H9 (cell line): ENCODE measurements at regions not wholly inside any gene's neighbourhood (a gene's known extent, or its start where the extent isn't known, plus 50 kb on each side); places are given as distances from the start of the nearest gene placed in this dataset.

Experiments
- DNase-seq: peaks from one replicate; pipeline ENCODE4 v3.0.0-alpha.2; 2017
- H2AFZ ChIP-seq: one replicate; pipeline ENCODE4 v1.6.1; 2013; ENCODE audit warnings: mild to moderate bottlenecking, low read length, control low read depth, moderate library complexity
- H2AK5ac ChIP-seq: 2 replicates; pipeline ENCODE4 v1.6.1; 2013; ENCODE audit warnings: low read length, control low read depth, mixed read lengths; ENCODE audit not compliant: insufficient read length
- H2BK120ac ChIP-seq: one replicate; pipeline ENCODE4 v1.6.1; 2013; ENCODE audit warnings: low read depth, mild to moderate bottlenecking, low read length, control low read depth, inconsistent platforms; ENCODE audit not compliant: poor library complexity, severe bottlenecking
- H2BK12ac ChIP-seq: 2 replicates; pipeline ENCODE4 v1.6.1; 2013; ENCODE audit warnings: low read length, control low read depth, mixed read lengths, low read depth; ENCODE audit not compliant: insufficient read length
- H2BK15ac ChIP-seq: 2 replicates; pipeline ENCODE4 v1.6.1; 2013; ENCODE audit warnings: low read depth, low read length, control low read depth
- H2BK20ac ChIP-seq: one replicate; pipeline ENCODE4 v1.6.1; 2013; ENCODE audit warnings: low read depth, mild to moderate bottlenecking, low read length, control low read depth, inconsistent platforms; ENCODE audit not compliant: poor library complexity, severe bottlenecking
- H2BK5ac ChIP-seq: 2 replicates; pipeline ENCODE4 v1.6.1; 2013; ENCODE audit warnings: low read length, control low read depth, mixed read lengths; ENCODE audit not compliant: insufficient read length
- H3K14ac ChIP-seq: 2 replicates; pipeline ENCODE4 v1.6.1; 2013; ENCODE audit warnings: low read length, control low read depth; ENCODE audit not compliant: insufficient read depth
- H3K18ac ChIP-seq: 2 replicates; pipeline ENCODE4 v1.6.1; 2013; ENCODE audit warnings: low read depth, mild to moderate bottlenecking, mixed read lengths, low read length, control low read depth; ENCODE audit not compliant: insufficient read length
- H3K23ac ChIP-seq: 2 replicates; pipeline ENCODE4 v1.6.1; 2013; ENCODE audit warnings: low read length, control low read depth, mixed read lengths, low read depth; ENCODE audit not compliant: insufficient read length
- H3K23me2 ChIP-seq: 2 replicates; pipeline ENCODE4 v1.6.1; 2013; ENCODE audit warnings: low read depth, mild to moderate bottlenecking, mixed read lengths, low read length, control low read depth; ENCODE audit not compliant: insufficient read length, poor library complexity, severe bottlenecking
- H3K27ac ChIP-seq: 2 replicates; pipeline ENCODE4 v1.5.1; 2013; ENCODE audit warnings: low read length, control low read depth, mixed read lengths, low read depth; ENCODE audit not compliant: insufficient read length
- H3K27me3 ChIP-seq: 2 replicates; pipeline ENCODE4 v1.6.1; 2013; ENCODE audit warnings: low read length, control low read depth, inconsistent platforms; ENCODE audit not compliant: insufficient read depth
- H3K4ac ChIP-seq: 2 replicates; pipeline ENCODE4 v1.6.1; 2013; ENCODE audit warnings: low read depth, mild to moderate bottlenecking, control low read depth, inconsistent platforms, low read length, moderate library complexity
- H3K4me1 ChIP-seq: 2 replicates; pipeline ENCODE4 v1.6.1; 2013; ENCODE audit warnings: low read length, control low read depth, inconsistent platforms; ENCODE audit not compliant: insufficient read depth
- H3K4me2 ChIP-seq: 2 replicates; pipeline ENCODE4 v1.6.1; 2013; ENCODE audit warnings: low read length, control low read depth, mixed read lengths; ENCODE audit not compliant: insufficient read length, insufficient read depth
- H3K56ac ChIP-seq: 2 replicates; pipeline ENCODE4 v1.6.1; 2013; ENCODE audit warnings: low read depth, mild to moderate bottlenecking, mixed read lengths, low read length, control low read depth; ENCODE audit not compliant: insufficient read length
- H3K79me1 ChIP-seq: 2 replicates; pipeline ENCODE4 v1.6.1; 2013; ENCODE audit warnings: low read depth, mild to moderate bottlenecking, moderate library complexity, low read length, control low read depth, inconsistent platforms; ENCODE audit not compliant: insufficient read depth, poor library complexity, severe bottlenecking
- H3K79me2 ChIP-seq: 2 replicates; pipeline ENCODE4 v1.6.1; 2013; ENCODE audit warnings: low read length, control low read depth, inconsistent platforms; ENCODE audit not compliant: insufficient read depth
- H3K9ac ChIP-seq: 2 replicates; pipeline ENCODE4 v1.6.1; 2013; ENCODE audit warnings: low read length, control low read depth, mixed read lengths; ENCODE audit not compliant: insufficient read length; ENCODE audit errors: extremely low read depth
- H3K9me3 ChIP-seq: one replicate; pipeline ENCODE4 v1.6.1; 2013; ENCODE audit warnings: low read depth, low read length, inconsistent platforms; ENCODE audit not compliant: control insufficient read depth
- H3T11ph ChIP-seq: one replicate; pipeline ENCODE4 v1.6.1; 2013; ENCODE audit warnings: mild to moderate bottlenecking, low read length, control low read depth, inconsistent platforms
- H4K20me1 ChIP-seq: one replicate; pipeline ENCODE4 v1.6.1; 2013; ENCODE audit not compliant: control insufficient read depth, insufficient read length, insufficient read depth
- H4K5ac ChIP-seq: 2 replicates; pipeline ENCODE4 v1.6.1; 2013; ENCODE audit warnings: low read depth, mild to moderate bottlenecking, mixed read lengths, low read length, control low read depth; ENCODE audit not compliant: insufficient read length
- H4K8ac ChIP-seq: replicated peaks from 2 replicates; pipeline ENCODE4 v1.6.1; 2013; ENCODE audit warnings: low read length, control low read depth, mixed read lengths, low read depth; ENCODE audit not compliant: insufficient read length
- H4K91ac ChIP-seq: 2 replicates; pipeline ENCODE4 v1.6.1; 2013; ENCODE audit warnings: low read depth, mild to moderate bottlenecking, moderate library complexity, mixed read lengths, low read length, control low read depth; ENCODE audit not compliant: insufficient read length
- H3K27ac Mint-ChIP-seq, 3 experiments: 2 replicates in 2 of 3; 3 replicates in 1 of 3; pipeline ENCODE4 v1.8.0; 2020 to 2021; ENCODE audit warnings: mixed read lengths in 3 of 3, mild to moderate bottlenecking in 1 of 3, moderate library complexity in 1 of 3
- H3K27me3 Mint-ChIP-seq: 2 replicates; pipeline ENCODE4 v1.8.0; 2021; ENCODE audit warnings: low read depth, mild to moderate bottlenecking, moderate library complexity, mixed read lengths
- H3K36me3 Mint-ChIP-seq, 3 experiments: 2 replicates in 2 of 3; 3 replicates in 1 of 3; pipeline ENCODE4 v1.8.0; 2020 to 2021; ENCODE audit warnings: low read depth in 3 of 3, mixed read lengths in 3 of 3; ENCODE audit not compliant: insufficient read depth in 1 of 3
- H3K4me1 Mint-ChIP-seq, 2 experiments: 2 replicates each; pipeline ENCODE4 v1.8.0; 2020; ENCODE audit warnings: mixed read lengths in 2 of 2
- H3K4me3 Mint-ChIP-seq, 2 experiments: 2 replicates in 1 of 2; 3 replicates in 1 of 2; pipeline ENCODE4 v1.8.0; 2020 to 2021; ENCODE audit warnings: mild to moderate bottlenecking in 2 of 2, mixed read lengths in 2 of 2, moderate library complexity in 1 of 2
- H3K9me3 Mint-ChIP-seq, 2 experiments: 2 replicates in 1 of 2; 3 replicates in 1 of 2; pipeline ENCODE4 v1.8.0; 2020; ENCODE audit warnings: mild to moderate bottlenecking in 2 of 2, mixed read lengths in 2 of 2, moderate library complexity in 1 of 2
- CTCF ChIP-seq: fragments of 200-600 bp; sonication (generic); conservative IDR thresholded peaks from 3 replicates; pipeline ENCODE4 v1.8.0; 2021; ENCODE audit warnings: antibody characterized with exemption, mild to moderate bottlenecking
- WGBS: extraction: QIAGEN DNeasy Blood & Tissue Kit; methylation state at CpG from one replicate; pipeline ENCODE4 v1.1.7; 2013; ENCODE audit warnings: missing lambda C conversion rate, low lambda C conversion rate, mixed read lengths; ENCODE audit not compliant: insufficient read length; ENCODE audit errors: extremely low coverage; 5-methylcytosine and 5-hydroxymethylcytosine counted together

GRCh38 chr18:78664848-78665247 is 314.8 kb upstream of the SALL3 start:
- H2BK15ac ChIP-seq: no peak overlapping the region

More at GRCh38 chr18:78664848-78665247, 314.8 kb upstream of the SALL3 start:
- no peak overlapping the region for H4K5ac ChIP-seq
- no peak overlapping the region for H3K18ac ChIP-seq
- H3K27ac ChIP-seq: no peak overlapping the region
- no peak overlapping the region for H3K14ac ChIP-seq
- TF ChIP-seq CTCF: no peak
- no peak overlapping the region for H3K56ac ChIP-seq
- H4K91ac ChIP-seq: no peak overlapping the region
- no peaks in the 10 kb centered on the region for H3K79me1 ChIP-seq
- H4K20me1 ChIP-seq: no peaks in the 10 kb centered on the region
- H3T11ph ChIP-seq: no peak overlapping the region
- H2BK20ac ChIP-seq: no peak overlapping the region
- WGBS: no CpG with 5 or more reads among the region's 5 CpGs
- H3K9ac ChIP-seq: no peak overlapping the region
- no peak overlapping the region for H2BK5ac ChIP-seq
- Mint-ChIP-seq H3K4me1 (peaks cover 3% of the 10 kb centered on the region in 2 experiments), H3K9me3 (no peaks in the 10 kb centered on the region), H3K4me3 (no peak overlapping the region), H3K27ac (no peak overlapping the region), H3K27me3 (peaks cover 10% of the 10 kb centered on the region; the same call in 1 of the 2 replicates), H3K36me3 (peaks cover 0 to 5% (median 0%) of the 10 kb centered on the region in 3 experiments; a peak in 1 of 7 replicates)
- no peak overlapping the region for H2BK12ac ChIP-seq
- no peak overlapping the region for H2BK120ac ChIP-seq
- H2AK5ac ChIP-seq: no peak overlapping the region
- no peaks in the 10 kb centered on the region for H3K27me3 ChIP-seq
- no peaks in the 10 kb centered on the region for H3K9me3 ChIP-seq
- no peak overlapping the region for H3K4me2 ChIP-seq
- H3K4me1 ChIP-seq: no peaks in the 10 kb centered on the region
- H3K23me2 ChIP-seq: no peaks in the 10 kb centered on the region
- no peaks in the 10 kb centered on the region for H3K79me2 ChIP-seq
- no peak overlapping the region for H3K23ac ChIP-seq
- DNase-seq: no peak
- H2AFZ ChIP-seq: no peak overlapping the region
- H3K4ac ChIP-seq: no peak overlapping the region
- H4K8ac ChIP-seq: no peak overlapping the region
